A673 (cell line): ENCODE measurements at regions not wholly inside any gene's neighbourhood (a gene's known extent, or its start where the extent isn't known, plus 50 kb on each side); places are given as distances from the start of the nearest gene placed in this dataset.

Experiments used
- BruUV-seq: library from RNA; stranded (reverse); fragments of 400-500 nt; replicated peaks from 2 replicates; lab custom pipeline; 2021; lab: Mats Ljungman, UMichigan
- CTCF ChIA-PET: fragments of 300-600 bp; sonication (Branson Sonifier 250); formaldehyde crosslinking; loops from one replicate; lab custom pipeline; 2022; ENCODE audit warnings: antibody characterized with exemption; lab: Charles Lee
- POLR2A ChIA-PET: fragments of 300-600 bp; sonication (Branson Sonifier 250); formaldehyde crosslinking; loops from one replicate; lab custom pipeline; 2022; ENCODE audit warnings: antibody characterized with exemption; ENCODE audit not compliant: low non-redundant PET; lab: Charles Lee
- DNase-seq: peaks from one replicate; pipeline ENCODE4 v3.0.0-alpha.2; 2015; ENCODE audit warnings: low spot score
- H3K27ac ChIP-seq: fragments of 200-600 bp; sonication (generic); 2 replicates; pipeline ENCODE4 v1.5.1; 2016; ENCODE audit warnings: mixed run types, low read depth, mild to moderate bottlenecking, mixed read lengths, antibody characterized with exemption, low read length; ENCODE audit not compliant: poor library complexity, severe bottlenecking
- H3K27me3 ChIP-seq: fragments of 200-600 bp; sonication (generic); replicated peaks from 2 replicates; pipeline ENCODE4 v1.6.1; 2017; ENCODE audit warnings: mixed run types, low read depth, mild to moderate bottlenecking, mixed read lengths, antibody characterized with exemption, low read length; ENCODE audit not compliant: insufficient read depth, poor library complexity
- H3K36me3 ChIP-seq: fragments of 200-600 bp; sonication (generic); 2 replicates; pipeline ENCODE4 v1.6.1; 2016; ENCODE audit warnings: mixed run types, mild to moderate bottlenecking, mixed read lengths, antibody characterized with exemption, low read length; ENCODE audit not compliant: insufficient read depth, poor library complexity, severe bottlenecking
- H3K4me1 ChIP-seq: fragments of 200-600 bp; sonication (generic); 2 replicates; pipeline ENCODE4 v1.6.1; 2017; ENCODE audit warnings: mixed run types, mild to moderate bottlenecking, mixed read lengths, antibody characterized with exemption, low read length; ENCODE audit not compliant: insufficient read depth, poor library complexity, severe bottlenecking
- H3K4me3 ChIP-seq: fragments of 200-600 bp; sonication (generic); 2 replicates; pipeline ENCODE4 v1.5.1; 2016; ENCODE audit warnings: low read depth, mixed run types, mild to moderate bottlenecking, mixed read lengths, low read length; ENCODE audit not compliant: poor library complexity, severe bottlenecking
- H3K9me3 ChIP-seq: fragments of 200-600 bp; sonication (generic); 2 replicates; pipeline ENCODE4 v1.6.1; 2016; ENCODE audit warnings: mixed run types, low read depth, mild to moderate bottlenecking, mixed read lengths, antibody characterized with exemption, low read length; ENCODE audit not compliant: poor library complexity, severe bottlenecking
- EZH2 ChIP-seq: fragments of 200-600 bp; sonication (generic); IDR thresholded peaks from 2 replicates; pipeline ENCODE4 v1.6.1; 2017; ENCODE audit warnings: borderline replicate concordance, low read depth, mild to moderate bottlenecking, mixed read lengths, antibody characterized with exemption, low read length; ENCODE audit not compliant: poor library complexity, severe bottlenecking
- intact Hi-C: fragments of 100-400 bp; cut with micrococcal nuclease; formaldehyde crosslinking; loops from one replicate; pipeline ENCODE4 v1.10.0; 2022; ENCODE audit not compliant: unreplicated experiment
- TF ChIP-seq, protein P1 (sequence below): fragments of 300-800, 200-600 bp; sonication (generic); conservative IDR thresholded peaks from 2 replicates; pipeline ENCODE4 v1.5.1; 2017; ENCODE audit warnings: low read depth, mild to moderate bottlenecking, antibody characterized with exemption, low read length, moderate library complexity, mixed read lengths

DNA sequence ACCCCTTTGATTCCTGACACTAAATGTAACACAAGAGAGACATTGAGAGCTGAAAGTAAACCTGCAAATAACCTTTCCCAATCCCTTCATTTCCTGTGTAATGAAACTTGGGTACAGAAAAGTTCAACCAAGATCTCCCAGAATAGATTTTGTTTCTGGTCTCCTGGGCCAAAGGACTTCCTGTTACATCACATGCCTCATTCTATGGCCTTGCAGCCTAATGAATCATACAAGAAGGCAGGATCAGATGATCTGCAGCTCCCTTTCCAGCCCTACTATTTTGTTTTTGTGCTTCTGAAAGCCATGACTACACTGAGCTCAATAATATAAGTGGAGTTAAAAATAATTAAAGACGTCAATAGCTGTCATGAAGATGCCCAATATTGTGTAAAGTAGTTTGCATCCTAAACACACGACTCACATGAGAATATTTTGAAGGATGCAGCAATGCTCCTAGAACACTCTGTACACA is 73.4 kb upstream of the NOX3 start:
- CTCF ChIA-PET = interaction anchor here (1.3 to 1.5 kb wide), 2 partner anchors 200 to 201 kb away, joined by 6 to 7 read pairs; no protein-coding TSS in a partner anchor
- peak; percentile 84 for DNase-seq
- Histone ChIP-seq H3K27me3 (no peaks in the 10 kb centered on the region), H3K36me3 (no peaks in the 10 kb centered on the region), H3K27ac (peak overlapping the region; percentile 49), H3K9me3 (peaks cover 6% of the 10 kb centered on the region), H3K4me1 (peaks cover 25% of the 10 kb centered on the region), H3K4me3 (no peak overlapping the region)
- intact Hi-C loops = loop anchor here (10.0 kb wide), 1 partner anchor 344 kb away; no protein-coding TSS in a partner anchor
- POLR2A ChIA-PET = no interaction called here
- no TSS peak for BruUV-seq
- TF ChIP-seq EZH2 = no peak
- TF ChIP-seq, protein P1, sequence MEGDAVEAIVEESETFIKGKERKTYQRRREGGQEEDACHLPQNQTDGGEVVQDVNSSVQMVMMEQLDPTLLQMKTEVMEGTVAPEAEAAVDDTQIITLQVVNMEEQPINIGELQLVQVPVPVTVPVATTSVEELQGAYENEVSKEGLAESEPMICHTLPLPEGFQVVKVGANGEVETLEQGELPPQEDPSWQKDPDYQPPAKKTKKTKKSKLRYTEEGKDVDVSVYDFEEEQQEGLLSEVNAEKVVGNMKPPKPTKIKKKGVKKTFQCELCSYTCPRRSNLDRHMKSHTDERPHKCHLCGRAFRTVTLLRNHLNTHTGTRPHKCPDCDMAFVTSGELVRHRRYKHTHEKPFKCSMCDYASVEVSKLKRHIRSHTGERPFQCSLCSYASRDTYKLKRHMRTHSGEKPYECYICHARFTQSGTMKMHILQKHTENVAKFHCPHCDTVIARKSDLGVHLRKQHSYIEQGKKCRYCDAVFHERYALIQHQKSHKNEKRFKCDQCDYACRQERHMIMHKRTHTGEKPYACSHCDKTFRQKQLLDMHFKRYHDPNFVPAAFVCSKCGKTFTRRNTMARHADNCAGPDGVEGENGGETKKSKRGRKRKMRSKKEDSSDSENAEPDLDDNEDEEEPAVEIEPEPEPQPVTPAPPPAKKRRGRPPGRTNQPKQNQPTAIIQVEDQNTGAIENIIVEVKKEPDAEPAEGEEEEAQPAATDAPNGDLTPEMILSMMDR = no peak

DNA sequence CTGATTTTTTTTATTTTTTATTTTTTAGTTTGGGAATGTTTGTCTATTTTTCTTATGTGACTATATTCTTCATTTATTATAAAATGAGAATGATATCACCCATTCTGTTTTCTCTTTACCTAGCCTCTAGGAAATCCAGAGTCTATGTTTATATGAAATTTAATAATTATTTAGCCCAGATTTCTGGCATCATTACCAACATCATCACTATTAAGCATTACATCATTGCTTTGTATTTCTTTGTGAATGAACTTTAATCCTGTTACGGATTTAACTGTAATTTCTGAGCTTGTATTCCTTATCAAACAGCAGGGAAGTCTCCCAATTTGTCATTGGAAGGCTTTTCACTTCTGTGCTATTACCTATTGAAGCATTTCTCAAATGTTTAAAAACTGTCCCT is 72.7 kb upstream of the NOX3 start:
- POLR2A ChIA-PET = no interaction called here
- Histone ChIP-seq H3K27me3 (no peaks in the 10 kb centered on the region), H3K9me3 (peaks cover 3% of the 10 kb centered on the region), H3K36me3 (no peaks in the 10 kb centered on the region), H3K4me3 (no peak overlapping the region), H3K4me1 (peaks cover 31% of the 10 kb centered on the region), H3K27ac (peak overlapping the region; percentile 49)
- intact Hi-C loops = loop anchor here (10.0 kb wide), 1 partner anchor 344 kb away; no protein-coding TSS in a partner anchor
- no peak for TF ChIP-seq EZH2
- TF ChIP-seq, protein P1 = no peak
- BruUV-seq = no TSS peak
- peak; percentile 32 for DNase-seq
- CTCF ChIA-PET = interaction anchor here (1.5 kb wide), 1 partner anchor 201 kb away, joined by 7 read pairs; no protein-coding TSS in a partner anchor

DNA sequence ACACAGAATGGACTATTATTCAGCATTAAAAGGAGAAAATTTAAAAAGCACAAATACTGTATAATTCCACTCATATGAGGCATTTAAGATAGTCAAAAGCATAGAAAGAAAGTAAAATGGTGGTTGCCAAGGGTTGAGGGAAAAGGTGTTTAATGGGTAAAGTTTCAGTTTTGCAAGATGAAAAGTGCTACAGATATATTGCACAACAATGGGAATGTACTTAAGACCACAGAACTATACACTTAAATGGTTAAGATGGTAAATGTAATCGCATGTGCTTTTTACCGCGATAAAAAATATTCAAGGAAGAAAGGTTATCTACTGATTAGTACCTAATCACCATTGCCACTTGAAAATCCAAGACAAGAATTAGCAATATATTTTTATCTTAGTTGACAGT is 71.8 kb upstream of the NOX3 start:
- intact Hi-C loops = loop anchor here (10.0 kb wide), 1 partner anchor 343 kb away; no protein-coding TSS in a partner anchor
- Histone ChIP-seq H3K4me1 (peaks cover 39% of the 10 kb centered on the region), H3K4me3 (no peak overlapping the region), H3K36me3 (no peaks in the 10 kb centered on the region), H3K27me3 (no peaks in the 10 kb centered on the region), H3K9me3 (no peaks in the 10 kb centered on the region), H3K27ac (no peak overlapping the region)
- DNase-seq = no peak
- TF ChIP-seq, protein P1 = no peak
- TF ChIP-seq EZH2 = no peak
- POLR2A ChIA-PET = no interaction called here
- CTCF ChIA-PET = no interaction called here
- no TSS peak for BruUV-seq
